ENCODE measurements at regions not wholly inside any gene's neighbourhood (a gene's known extent, or its start where the extent isn't known, plus 50 kb on each side); places are given as distances from the start of the nearest gene placed in this dataset.
"Not testable (repeated sequence)": the region's sequence is repeated elsewhere in the genome, so short reads cannot be mapped to it uniquely, and the experiment has no call there.

DNA sequence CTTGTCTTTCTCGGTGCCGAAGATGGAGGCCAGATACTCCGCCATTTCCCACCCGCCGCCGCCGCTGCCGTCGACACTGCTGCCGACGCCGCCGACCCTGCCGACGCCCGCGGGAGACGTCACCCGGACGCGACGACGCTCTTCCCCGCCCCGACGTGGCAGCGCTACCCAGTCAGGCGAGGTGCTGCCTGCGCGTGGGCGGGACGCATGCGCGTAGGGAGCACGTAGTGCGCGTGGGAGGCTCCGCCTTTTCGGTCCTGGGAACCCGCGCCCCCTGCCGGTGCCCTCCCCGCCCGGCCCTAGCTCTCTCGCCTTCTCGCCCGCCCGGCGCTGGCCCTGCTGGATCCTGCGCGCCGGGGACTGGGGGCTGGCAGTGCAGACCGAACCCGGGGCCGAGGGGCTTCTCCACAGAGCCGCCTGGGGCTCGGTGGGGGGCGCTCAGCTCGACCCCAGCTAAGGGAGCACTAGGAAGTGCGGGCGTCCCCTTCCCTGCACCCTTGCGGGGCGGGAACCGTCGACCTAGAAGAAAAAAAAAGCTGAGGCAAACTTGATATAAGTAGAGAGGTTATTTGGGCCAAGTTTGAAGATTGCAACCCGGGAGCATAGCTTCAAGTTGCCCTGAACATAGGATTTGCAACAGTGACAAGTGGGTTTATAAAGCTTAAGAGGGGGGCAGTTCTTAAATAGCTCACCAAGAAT is 4022.1 kb upstream of the TPTE start:
- not testable (repeated sequence) for H2BK120ac ChIP-seq (ENCODE audit: low read depth, low read length, poor library complexity, severe bottlenecking); H3K9me3 Mint-ChIP-seq; H3K23ac ChIP-seq (ENCODE audit: insufficient read length, low read depth, low read length); H4K5ac ChIP-seq (ENCODE audit: insufficient read length, low read depth, low read length); H3K79me2 ChIP-seq (ENCODE audit: insufficient read depth, low read length); H3K18ac ChIP-seq (ENCODE audit: insufficient read length, low read depth, low read length); H3K27me3 Mint-ChIP-seq (ENCODE audit: low read depth); H3K4ac ChIP-seq (ENCODE audit: low read depth, low read length); H3K27me3 ChIP-seq (ENCODE audit: insufficient read depth, low read length); H2BK5ac ChIP-seq (ENCODE audit: insufficient read length, low read length); H3K36me3 Mint-ChIP-seq (ENCODE audit: insufficient read depth in 1 of 3, low read depth in 3 of 3); H3K9me3 ChIP-seq (ENCODE audit: control insufficient read depth, low read depth, low read length); H2BK12ac ChIP-seq (ENCODE audit: insufficient read length, low read depth, low read length); H3K4me2 ChIP-seq (ENCODE audit: insufficient read depth, insufficient read length, low read length); H3K79me1 ChIP-seq (ENCODE audit: insufficient read depth, low read depth, low read length, poor library complexity, severe bottlenecking); H3K27ac ChIP-seq (ENCODE audit: insufficient read length, low read depth, low read length); H2AFZ ChIP-seq (ENCODE audit: low read length); H3K56ac ChIP-seq (ENCODE audit: insufficient read length, low read depth, low read length); H3K4me1 ChIP-seq (ENCODE audit: insufficient read depth, low read length); H3K4me3 Mint-ChIP-seq; H2BK15ac ChIP-seq (ENCODE audit: low read depth, low read length); H3T11ph ChIP-seq (ENCODE audit: low read length); DNase-seq; H3K14ac ChIP-seq (ENCODE audit: insufficient read depth, low read length); H4K20me1 ChIP-seq (ENCODE audit: control insufficient read depth, insufficient read depth, insufficient read length); H3K4me1 Mint-ChIP-seq; H2BK20ac ChIP-seq (ENCODE audit: low read depth, low read length, poor library complexity, severe bottlenecking); H2AK5ac ChIP-seq (ENCODE audit: insufficient read length, low read length); H4K91ac ChIP-seq (ENCODE audit: insufficient read length, low read depth, low read length); H3K9ac ChIP-seq (ENCODE audit: extremely low read depth, insufficient read length, low read length); H4K8ac ChIP-seq (replicated peaks; ENCODE audit: insufficient read length, low read depth, low read length); H3K27ac Mint-ChIP-seq; H3K23me2 ChIP-seq (ENCODE audit: insufficient read length, low read depth, low read length, poor library complexity, severe bottlenecking)
- WGBS (ENCODE audit: extremely low coverage, insufficient read length, low lambda C conversion rate): no CpG with 5 or more reads among the region's 66 CpGs

DNA sequence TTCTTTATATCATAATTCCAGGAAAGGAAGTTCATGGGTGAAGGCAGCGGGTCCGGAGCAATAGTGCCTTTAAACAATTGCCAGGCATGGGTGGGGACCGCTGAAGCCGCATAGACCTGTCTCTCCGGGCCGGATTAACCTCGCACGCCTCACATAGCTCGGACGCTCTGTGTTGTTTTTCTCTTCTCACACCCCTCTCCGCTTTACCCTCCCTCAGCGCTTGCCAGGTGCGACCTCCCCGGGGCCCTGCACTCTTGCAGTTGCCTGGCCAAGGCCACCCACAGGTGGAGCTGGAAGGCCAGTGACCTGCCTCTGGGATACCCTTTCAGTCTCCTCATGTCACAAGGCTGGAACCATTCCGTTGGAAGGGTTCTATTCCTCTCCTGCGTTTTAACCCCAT is 4021.5 kb upstream of the TPTE start:
- not testable (repeated sequence) for H3K4me1 Mint-ChIP-seq; H3K79me1 ChIP-seq (ENCODE audit: insufficient read depth, low read depth, low read length, poor library complexity, severe bottlenecking); H4K91ac ChIP-seq (ENCODE audit: insufficient read length, low read depth, low read length); H3K4me2 ChIP-seq (ENCODE audit: insufficient read depth, insufficient read length, low read length); H3K4me3 Mint-ChIP-seq; H4K20me1 ChIP-seq (ENCODE audit: control insufficient read depth, insufficient read depth, insufficient read length); H2BK20ac ChIP-seq (ENCODE audit: low read depth, low read length, poor library complexity, severe bottlenecking); H3K36me3 Mint-ChIP-seq (ENCODE audit: insufficient read depth in 1 of 3, low read depth in 3 of 3); H3T11ph ChIP-seq (ENCODE audit: low read length); H3K23me2 ChIP-seq (ENCODE audit: insufficient read length, low read depth, low read length, poor library complexity, severe bottlenecking); H4K8ac ChIP-seq (replicated peaks; ENCODE audit: insufficient read length, low read depth, low read length); H3K79me2 ChIP-seq (ENCODE audit: insufficient read depth, low read length); H3K56ac ChIP-seq (ENCODE audit: insufficient read length, low read depth, low read length); H3K18ac ChIP-seq (ENCODE audit: insufficient read length, low read depth, low read length); H2AK5ac ChIP-seq (ENCODE audit: insufficient read length, low read length); H4K5ac ChIP-seq (ENCODE audit: insufficient read length, low read depth, low read length); DNase-seq; H3K14ac ChIP-seq (ENCODE audit: insufficient read depth, low read length); H3K27me3 Mint-ChIP-seq (ENCODE audit: low read depth); H3K9me3 ChIP-seq (ENCODE audit: control insufficient read depth, low read depth, low read length); H3K9me3 Mint-ChIP-seq; H2BK12ac ChIP-seq (ENCODE audit: insufficient read length, low read depth, low read length); H3K9ac ChIP-seq (ENCODE audit: extremely low read depth, insufficient read length, low read length); H3K27ac ChIP-seq (ENCODE audit: insufficient read length, low read depth, low read length); H2BK120ac ChIP-seq (ENCODE audit: low read depth, low read length, poor library complexity, severe bottlenecking); H3K4ac ChIP-seq (ENCODE audit: low read depth, low read length); H3K27me3 ChIP-seq (ENCODE audit: insufficient read depth, low read length); H2BK5ac ChIP-seq (ENCODE audit: insufficient read length, low read length); H2AFZ ChIP-seq (ENCODE audit: low read length); H3K4me1 ChIP-seq (ENCODE audit: insufficient read depth, low read length); H3K27ac Mint-ChIP-seq; H2BK15ac ChIP-seq (ENCODE audit: low read depth, low read length); H3K23ac ChIP-seq (ENCODE audit: insufficient read length, low read depth, low read length)
- no CpG with 5 or more reads among the region's 16 CpGs for WGBS (ENCODE audit: extremely low coverage, insufficient read length, low lambda C conversion rate)
